Liver (tissue), 3 donors: ENCODE measurements at regions not wholly inside any gene's neighbourhood (a gene's known extent, or its start where the extent isn't known, plus 50 kb on each side); places are given as distances from the start of the nearest gene placed in this dataset.

Experiments used
- JUND ChIP-seq, 2 donors: IDR thresholded peaks; 2 replicates each; pipeline ENCODE4 v1.6.1; 2016; ENCODE audit warnings: antibody characterized with exemption in 2 of 2
- TF ChIP-seq, protein P1 (sequence below): fragments of 150-350 bp; IDR thresholded peaks from 2 replicates; pipeline ENCODE4 v1.5.1; 2017; ENCODE audit warnings: improper control_type of control experiment, low read depth, low read length; ENCODE audit not compliant: missing input control
- donor health status: healthy.
- donor health status: healthy.

DNA sequence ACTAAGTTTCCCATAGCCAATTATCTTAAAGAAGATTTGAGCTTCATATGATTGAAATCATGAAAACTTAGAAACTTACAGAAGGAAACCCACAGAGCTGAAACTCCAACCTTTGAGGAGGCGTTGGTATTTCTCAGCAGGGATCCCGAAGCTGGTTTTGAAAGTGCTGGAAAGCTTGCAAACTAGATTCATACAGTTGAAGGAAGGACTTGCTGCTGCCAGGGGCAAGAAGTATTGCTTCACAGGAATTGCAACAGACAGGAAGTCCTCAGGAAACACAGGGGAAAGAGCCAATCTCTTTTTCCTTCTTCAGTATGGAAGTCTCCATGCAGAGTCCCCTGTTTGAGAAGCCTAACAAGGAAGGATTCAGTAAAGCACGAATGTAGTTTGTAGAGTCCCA lies 419.7 kb downstream of the CD109 start:
- TF ChIP-seq, protein P1, sequence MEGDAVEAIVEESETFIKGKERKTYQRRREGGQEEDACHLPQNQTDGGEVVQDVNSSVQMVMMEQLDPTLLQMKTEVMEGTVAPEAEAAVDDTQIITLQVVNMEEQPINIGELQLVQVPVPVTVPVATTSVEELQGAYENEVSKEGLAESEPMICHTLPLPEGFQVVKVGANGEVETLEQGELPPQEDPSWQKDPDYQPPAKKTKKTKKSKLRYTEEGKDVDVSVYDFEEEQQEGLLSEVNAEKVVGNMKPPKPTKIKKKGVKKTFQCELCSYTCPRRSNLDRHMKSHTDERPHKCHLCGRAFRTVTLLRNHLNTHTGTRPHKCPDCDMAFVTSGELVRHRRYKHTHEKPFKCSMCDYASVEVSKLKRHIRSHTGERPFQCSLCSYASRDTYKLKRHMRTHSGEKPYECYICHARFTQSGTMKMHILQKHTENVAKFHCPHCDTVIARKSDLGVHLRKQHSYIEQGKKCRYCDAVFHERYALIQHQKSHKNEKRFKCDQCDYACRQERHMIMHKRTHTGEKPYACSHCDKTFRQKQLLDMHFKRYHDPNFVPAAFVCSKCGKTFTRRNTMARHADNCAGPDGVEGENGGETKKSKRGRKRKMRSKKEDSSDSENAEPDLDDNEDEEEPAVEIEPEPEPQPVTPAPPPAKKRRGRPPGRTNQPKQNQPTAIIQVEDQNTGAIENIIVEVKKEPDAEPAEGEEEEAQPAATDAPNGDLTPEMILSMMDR, result no peak
- TF ChIP-seq JUND (IDR thresholded peaks at IDR 0.05), result no peak
